Prostate gland (tissue), 2 donors: ENCODE measurements at regions not wholly inside any gene's neighbourhood (a gene's known extent, or its start where the extent isn't known, plus 50 kb on each side); places are given as distances from the start of the nearest gene placed in this dataset.
"Not testable (repeated sequence)": the region's sequence is repeated elsewhere in the genome, so short reads cannot be mapped to it uniquely, and the experiment has no call there.

Experiments used
- DNase-seq: peaks from one replicate; pipeline ENCODE4 v3.0.0-alpha.2; 2019; ENCODE audit warnings: low spot score
- H3K27ac ChIP-seq, 2 donors: fragments of 200-600 bp; sonication (generic); 2 replicates each; pipeline ENCODE4 v1.5.1; 2017 to 2019
- H3K27me3 ChIP-seq: fragments of 200-600 bp; sonication (generic); replicated peaks from 2 replicates; pipeline ENCODE4 v1.5.1; 2019; ENCODE audit not compliant: insufficient read depth
- H3K36me3 ChIP-seq, 2 donors: fragments of 200-600 bp; sonication (generic); 1 replicate in 1 of 2; 2 replicates in 1 of 2; pipeline versions ENCODE4 v1.5.1 to v1.8.1; 2017 to 2019
- H3K4me1 ChIP-seq: fragments of 200-600 bp; sonication (generic); replicated peaks from 2 replicates; pipeline ENCODE4 v1.5.1; 2019
- H3K4me3 ChIP-seq, 2 donors: fragments of 200-600 bp; sonication (generic); 2 replicates each; pipeline ENCODE4 v1.5.1; 2017 to 2019
- H3K9me3 ChIP-seq: fragments of 200-600 bp; sonication (generic); 2 replicates; pipeline ENCODE4 v1.5.1; 2017
- CTCF ChIP-seq, 4 experiments: fragments of 200-600 bp in 2 of 4; fragments of 450-650 bp in 2 of 4; sonication (generic) in 2 of 4; IDR thresholded peaks; 1 replicate in 3 of 4; 2 replicates in 1 of 4; pipeline ENCODE4 v1.5.1; 2016 to 2019; ENCODE audit warnings: antibody characterized with exemption in 4 of 4, mild to moderate bottlenecking in 2 of 4, moderate library complexity in 2 of 4
- POLR2A ChIP-seq: fragments of 450-650 bp; IDR thresholded peaks from one replicate; pipeline ENCODE4 v1.6.1; 2016; ENCODE audit warnings: antibody characterized with exemption, mild to moderate bottlenecking
- POLR2AphosphoS5 ChIP-seq: sonication (generic); formaldehyde crosslinking; IDR thresholded peaks from one replicate; pipeline ENCODE4 v1.6.1; 2017; ENCODE audit warnings: antibody characterized with exemption
- whole genome bisulfite sequencing: methylation state at CpG from one replicate; pipeline ENCODE4 v1.1.5; 2018; 5-methylcytosine and 5-hydroxymethylcytosine counted together
- intact Hi-C: fragments of 100-400 bp; cut with DNase I; formaldehyde crosslinking; loops from one replicate; pipeline ENCODE4 v1.14.2; 2022

- Histone ChIP-seq H3K4me1 (no peaks in the 10 kb centered on the region), H3K4me3 (no peak overlapping the region), H3K27me3 (no peaks in the 10 kb centered on the region), H3K9me3 (no peaks in the 10 kb centered on the region), H3K36me3 (no peaks in the 10 kb centered on the region), H3K27ac (no peak overlapping the region)
- TF ChIP-seq CTCF (IDR thresholded peaks at IDR 0.05): no peak
- TF ChIP-seq POLR2AphosphoS5: no peak
- intact Hi-C loops: no loop called here
- no peak for DNase-seq
These were observed 70.7 kb upstream of the TSPAN2 start for GRCh38 chr1:115159958-115160357.

DNA sequence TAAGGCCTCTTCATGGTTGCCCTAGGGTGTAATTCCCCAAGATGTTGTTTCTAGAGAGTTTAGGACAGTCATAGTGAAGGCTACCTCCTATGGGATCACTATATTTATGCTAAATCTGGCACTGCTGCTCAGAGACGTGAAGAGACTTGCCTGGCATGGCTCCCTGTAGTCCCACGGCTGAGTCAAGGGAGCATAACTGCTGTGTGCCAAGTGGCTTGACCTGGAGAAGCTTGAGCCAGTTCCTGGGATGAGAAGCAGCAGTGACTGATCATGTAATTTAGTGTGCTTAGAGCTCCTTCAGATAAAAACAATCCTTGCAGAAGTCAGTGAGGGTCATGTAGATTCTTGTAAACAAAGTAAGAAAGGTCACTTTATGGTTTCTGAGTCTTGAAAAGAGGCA lies 68.9 kb upstream of the TSPAN2 start:
- Histone ChIP-seq H3K27ac (no peak overlapping the region), H3K36me3 (no peaks in the 10 kb centered on the region), H3K4me3 (no peak overlapping the region), H3K27me3 (no peaks in the 10 kb centered on the region), H3K4me1 (no peaks in the 10 kb centered on the region), H3K9me3 (no peaks in the 10 kb centered on the region)
- 12% methylated on average over 2 of the region's 2 CpGs for WGBS
- DNase-seq: no peak
- TF ChIP-seq CTCF (IDR thresholded peaks at IDR 0.05): no peak
- TF ChIP-seq POLR2A: no peak
- TF ChIP-seq POLR2AphosphoS5: no peak
- intact Hi-C loops: no loop called here

DNA sequence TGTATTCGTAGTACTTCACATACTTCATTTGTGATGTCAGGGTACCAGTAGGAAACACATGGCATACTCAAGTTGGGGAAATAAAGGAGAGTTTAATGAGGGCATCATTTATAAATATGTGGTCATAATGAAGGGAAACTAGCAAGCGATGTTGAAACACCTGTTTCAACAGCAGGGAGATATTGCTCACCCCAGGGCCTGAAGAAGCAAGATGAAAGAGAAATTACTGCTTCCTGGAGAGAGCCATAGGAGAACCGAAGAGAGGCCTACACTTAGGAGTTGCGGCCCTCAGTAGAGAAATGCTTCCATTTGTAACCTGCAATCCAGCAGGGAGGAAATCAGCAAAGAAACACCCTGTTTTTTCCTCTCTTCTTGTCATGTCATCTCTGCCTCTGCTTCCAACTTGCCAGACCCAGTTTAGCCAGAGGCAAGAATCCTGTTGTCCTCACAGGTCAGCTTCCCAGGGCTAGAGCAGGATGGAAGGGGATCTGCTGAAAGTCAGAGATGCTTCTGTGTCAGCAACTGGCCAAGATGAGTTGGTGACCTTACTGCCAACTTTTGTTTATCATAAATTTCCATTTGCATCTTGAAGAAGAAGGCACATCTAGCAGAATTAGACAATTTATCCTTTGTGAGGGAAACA lies 67.6 kb upstream of the TSPAN2 start:
- no peak for DNase-seq
- TF ChIP-seq POLR2A (no peak), POLR2AphosphoS5 (no peak), CTCF (IDR thresholded peaks at IDR 0.05) (no peak)
- Histone ChIP-seq H3K4me1 (no peaks in the 10 kb centered on the region), H3K27ac (no peak overlapping the region), H3K4me3 (no peak overlapping the region), H3K36me3 (no peaks in the 10 kb centered on the region), H3K27me3 (no peaks in the 10 kb centered on the region), H3K9me3 (no peaks in the 10 kb centered on the region)
- intact Hi-C loops: no loop called here
- WGBS: 93% methylated on average over 4 of the region's 4 CpGs

GRCh38 chr1:115153966-115154557 lies 64.8 kb upstream of the TSPAN2 start:
- TF ChIP-seq POLR2A: no peak
- no peak for TF ChIP-seq CTCF (IDR thresholded peaks at IDR 0.05)
- TF ChIP-seq POLR2AphosphoS5: no peak
- Histone ChIP-seq H3K27me3 (no peaks in the 10 kb centered on the region), H3K9me3 (no peaks in the 10 kb centered on the region), H3K4me3 (no peak overlapping the region), H3K27ac (no peak overlapping the region), H3K4me1 (no peaks in the 10 kb centered on the region), H3K36me3 (no peaks in the 10 kb centered on the region)
- DNase-seq: no peak
- intact Hi-C loops: no loop called here
- 92% methylated on average over 5 of the region's 5 CpGs for WGBS

DNA sequence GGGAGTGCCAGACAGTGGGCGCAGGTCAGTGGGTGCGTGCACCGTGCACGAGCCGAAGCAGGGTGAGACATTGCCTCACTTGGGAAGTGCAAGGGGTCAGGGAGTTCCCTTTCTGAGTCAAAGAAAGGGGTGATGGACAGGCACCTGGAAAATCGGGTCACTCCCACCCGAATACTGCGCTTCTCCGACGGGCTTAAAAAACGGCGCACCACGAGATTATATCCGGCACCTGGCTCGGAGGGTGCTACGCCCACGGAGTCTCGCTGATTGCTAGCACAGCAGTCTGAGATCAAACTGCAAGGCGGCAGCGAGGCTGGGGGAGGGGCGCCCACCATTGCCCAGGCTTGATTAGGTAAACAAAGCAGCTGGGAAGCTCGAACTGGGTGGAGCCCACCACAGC lies 58.6 kb upstream of the TSPAN2 start:
- WGBS: 34% methylated on average over 21 of the region's 22 CpGs
- H3K27ac ChIP-seq, DNase-seq, H3K36me3 ChIP-seq, H3K27me3 ChIP-seq, H3K4me3 ChIP-seq, H3K9me3 ChIP-seq, intact Hi-C loops, H3K4me1 ChIP-seq: not testable (repeated sequence)
